Hematopoietic multipotent progenitor cell (in vitro differentiated cells): ENCODE measurements at regions not wholly inside any gene's neighbourhood (a gene's known extent, or its start where the extent isn't known, plus 50 kb on each side); places are given as distances from the start of the nearest gene placed in this dataset.
"Not testable (repeated sequence)": the region's sequence is repeated elsewhere in the genome, so short reads cannot be mapped to it uniquely, and the experiment has no call there.

Experiments used
- DNase-seq, 3 donors: peaks; one replicate each; pipeline ENCODE4 v3.0.0-alpha.2; 2011 to 2015; ENCODE audit warnings: low read depth in 2 of 3, low spot score in 2 of 3

DNA sequence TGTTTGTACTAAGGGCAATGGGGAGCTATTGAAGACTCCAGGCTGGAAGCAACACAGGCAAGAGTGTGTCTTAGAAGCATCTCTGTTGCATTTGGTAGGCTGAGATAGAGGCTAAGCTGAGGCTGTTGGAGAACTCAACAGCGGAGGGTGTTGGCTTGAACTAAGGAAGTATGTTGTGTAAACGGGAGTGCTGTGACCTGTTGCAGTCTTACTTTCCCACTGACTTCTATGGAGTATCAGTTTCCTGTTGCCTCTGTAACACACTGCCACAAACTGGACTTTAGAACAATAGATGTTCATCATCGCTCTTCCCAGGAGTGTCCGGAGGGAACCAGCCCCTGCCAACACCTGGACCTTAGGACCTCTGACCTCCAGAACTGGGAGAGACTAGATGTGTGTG is 181.8 kb downstream of the NPIPB11 start:
- DNase-seq = not testable (repeated sequence)

DNA sequence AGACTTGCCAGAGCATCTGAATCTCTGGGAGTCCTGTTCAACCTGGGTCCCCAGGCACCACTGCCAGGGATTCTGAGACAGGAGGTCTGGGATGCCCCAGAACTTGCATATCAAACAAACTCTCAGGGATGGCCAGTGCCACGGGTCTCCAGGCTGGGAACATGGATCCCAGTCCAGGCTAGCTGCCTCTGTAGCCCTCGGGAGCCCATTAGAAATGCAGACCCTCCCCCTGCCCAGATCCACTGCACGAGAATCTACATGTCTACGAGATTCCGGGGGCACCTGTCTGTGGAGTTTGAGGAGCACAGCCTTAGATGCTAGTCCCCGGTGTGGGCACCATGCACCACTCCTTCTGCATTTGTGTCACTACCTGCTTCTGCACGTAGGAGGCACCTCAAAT is 183.9 kb downstream of the NPIPB11 start:
- DNase-seq = not testable (repeated sequence)

DNA sequence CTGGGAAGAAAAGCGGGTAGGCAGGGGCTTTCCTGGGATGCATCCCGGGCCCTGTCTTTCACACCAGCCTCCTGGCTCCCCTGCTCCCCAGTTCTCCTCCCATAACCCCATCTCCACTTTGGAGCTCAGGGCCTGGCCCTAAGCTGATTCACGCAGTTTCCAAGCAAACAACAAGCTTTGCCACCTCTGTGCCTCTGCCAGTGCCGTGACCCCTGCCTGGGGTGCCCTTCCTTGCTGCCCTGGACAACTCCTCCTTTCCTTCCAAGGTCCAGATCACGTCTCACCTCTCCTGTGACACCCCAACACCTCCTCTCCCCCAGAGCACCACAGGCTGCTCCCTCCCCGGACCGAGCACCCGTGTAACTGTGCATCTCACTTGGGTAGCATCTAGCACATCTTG is 184.5 kb downstream of the NPIPB11 start:
- DNase-seq = not testable (repeated sequence)

DNA sequence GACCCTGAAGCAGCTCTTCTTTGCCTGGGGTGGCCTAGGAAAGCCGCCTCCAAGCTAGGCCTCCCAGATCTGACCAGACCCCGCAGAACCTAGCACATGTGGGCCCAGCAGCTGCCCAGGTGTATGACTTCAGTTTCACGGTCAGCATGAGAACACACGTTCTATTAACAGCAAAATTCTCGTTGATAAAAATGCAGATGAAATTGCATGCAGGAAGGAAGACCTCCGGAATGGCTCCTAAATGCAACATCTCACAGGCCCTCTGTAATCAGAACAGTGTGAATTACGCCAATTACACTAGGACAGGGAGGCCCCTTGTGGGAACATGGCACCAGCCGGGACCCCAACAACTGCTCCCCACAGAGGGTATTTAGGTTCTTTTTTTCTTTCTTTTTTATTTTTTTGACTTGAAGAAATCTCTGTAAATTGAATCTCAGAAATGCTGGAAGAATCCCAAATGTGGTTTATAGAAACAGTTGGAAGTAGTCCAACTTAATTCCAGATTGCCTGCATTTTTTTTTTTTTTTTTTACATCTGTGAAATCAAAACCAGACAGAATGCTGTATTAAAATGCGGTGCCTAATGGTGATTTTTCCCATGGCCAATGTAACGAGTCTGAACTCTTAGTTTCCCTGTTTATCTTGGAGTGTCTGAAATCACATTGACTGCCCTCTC is 185.1 kb downstream of the NPIPB11 start:
- not testable (repeated sequence) for DNase-seq

DNA sequence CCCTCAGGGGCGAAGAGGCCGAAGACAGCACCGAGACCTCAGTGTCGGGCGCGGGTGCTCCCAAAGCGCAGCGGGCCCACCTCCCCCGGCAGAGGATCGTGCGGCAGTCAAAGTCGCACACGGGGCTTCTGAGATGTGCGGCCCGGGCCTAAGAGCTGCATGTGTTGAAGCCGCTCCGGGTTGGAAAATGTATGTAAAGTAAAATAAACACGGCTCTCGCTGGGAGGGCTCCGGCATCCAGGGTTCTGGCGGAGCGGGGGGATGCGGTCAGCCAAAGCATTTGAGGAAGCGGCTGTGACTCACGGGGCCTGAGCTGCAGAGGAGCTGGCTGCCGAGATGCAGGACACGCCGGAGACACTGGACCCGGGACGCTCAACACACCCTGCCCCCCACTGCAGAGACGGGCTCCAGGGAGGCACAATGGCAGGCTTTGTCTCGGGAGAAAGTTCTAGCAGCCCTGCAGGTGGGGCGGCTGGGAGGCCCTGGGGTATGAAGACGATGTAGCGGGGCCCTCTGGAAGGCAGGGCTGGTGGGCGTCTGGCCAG is 185.8 kb downstream of the NPIPB11 start:
- not testable (repeated sequence) for DNase-seq

DNA sequence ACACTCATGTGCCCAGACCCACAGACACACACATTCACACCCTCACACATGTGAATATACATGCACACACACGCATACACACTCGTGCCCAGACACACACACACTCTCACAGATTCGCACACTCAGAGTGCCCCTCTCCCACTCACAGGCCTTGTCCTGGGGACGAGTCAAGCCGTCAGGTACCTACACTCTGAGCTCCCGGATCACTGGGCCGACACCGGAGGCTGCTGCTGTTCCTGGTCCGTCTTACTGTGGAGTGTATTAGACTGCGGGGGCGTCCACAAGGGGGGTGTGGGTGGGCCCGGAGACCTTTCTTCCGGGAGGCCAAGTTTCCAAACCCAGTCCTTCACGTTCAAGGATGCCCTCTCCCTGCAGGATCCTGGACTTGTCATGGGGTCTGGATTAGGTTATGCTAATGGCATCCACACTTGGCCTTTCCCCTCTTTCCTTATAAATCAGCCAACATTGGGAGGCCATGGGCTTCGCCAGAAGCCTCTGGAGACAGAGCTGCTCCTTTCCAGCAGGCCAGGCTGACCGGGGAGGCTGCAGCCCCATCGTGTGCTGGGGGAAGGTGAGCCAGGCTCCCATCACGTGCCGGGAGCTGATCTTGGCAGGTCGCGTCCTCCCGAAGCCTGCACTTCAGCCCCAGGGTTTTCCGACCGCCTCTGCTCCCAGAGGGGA is 186.4 kb downstream of the NPIPB11 start:
- DNase-seq = not testable (repeated sequence)

DNA sequence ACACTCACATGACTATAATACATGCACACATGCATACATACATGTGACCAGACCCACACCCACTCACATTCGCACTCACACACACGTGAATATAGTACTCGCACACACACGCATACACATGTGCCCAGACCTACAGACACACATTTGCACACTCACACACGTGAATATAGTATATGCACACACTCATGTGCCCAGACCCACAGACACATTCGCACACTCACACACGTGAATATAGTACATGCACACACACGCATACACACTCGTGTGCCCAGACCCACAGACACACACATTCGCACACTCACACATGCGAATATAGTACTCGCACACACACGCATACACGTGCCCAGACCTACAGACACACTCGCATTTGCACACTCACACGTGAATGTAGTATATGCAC is 186.9 kb downstream of the NPIPB11 start:
- DNase-seq = not testable (repeated sequence)

DNA sequence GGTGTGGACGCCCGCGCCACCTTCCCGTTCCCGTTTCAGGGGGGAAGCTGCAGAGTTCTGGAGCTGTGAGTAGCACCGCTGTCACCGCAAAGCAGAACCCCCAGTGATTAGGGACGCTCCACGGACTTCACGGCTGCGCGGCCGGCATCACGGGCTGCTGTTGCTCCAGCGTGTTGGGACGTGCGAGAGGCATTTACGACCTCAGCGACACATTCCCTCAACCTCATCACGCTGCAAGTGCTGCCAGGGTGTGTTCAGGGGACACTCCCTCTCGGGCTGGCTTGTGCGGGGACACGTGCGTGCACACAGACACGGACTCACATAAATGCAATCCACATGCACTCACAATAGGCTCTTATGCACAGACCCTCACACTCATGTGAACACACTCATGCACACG is 187.9 kb downstream of the NPIPB11 start:
- DNase-seq = not testable (repeated sequence)

DNA sequence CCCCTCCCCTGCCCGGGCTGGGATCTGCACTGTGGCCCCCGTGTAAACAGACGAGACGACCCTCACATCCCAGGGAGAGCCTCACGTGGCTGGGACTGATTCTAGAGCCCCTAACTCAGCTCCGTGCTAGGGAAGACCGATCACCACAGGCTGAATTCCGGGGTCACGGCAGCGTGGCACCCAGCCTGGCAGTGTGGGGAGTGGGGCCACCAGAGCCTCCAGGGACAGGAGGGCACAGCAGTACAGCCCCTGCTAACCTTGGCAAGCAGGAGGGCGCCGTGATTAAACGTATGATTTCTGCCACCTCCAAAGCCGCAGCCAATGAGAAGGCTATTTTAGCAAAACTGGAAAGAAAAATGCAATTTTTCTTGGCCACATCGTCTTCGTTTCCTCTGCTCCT is 188.3 kb downstream of the NPIPB11 start:
- not testable (repeated sequence) for DNase-seq

DNA sequence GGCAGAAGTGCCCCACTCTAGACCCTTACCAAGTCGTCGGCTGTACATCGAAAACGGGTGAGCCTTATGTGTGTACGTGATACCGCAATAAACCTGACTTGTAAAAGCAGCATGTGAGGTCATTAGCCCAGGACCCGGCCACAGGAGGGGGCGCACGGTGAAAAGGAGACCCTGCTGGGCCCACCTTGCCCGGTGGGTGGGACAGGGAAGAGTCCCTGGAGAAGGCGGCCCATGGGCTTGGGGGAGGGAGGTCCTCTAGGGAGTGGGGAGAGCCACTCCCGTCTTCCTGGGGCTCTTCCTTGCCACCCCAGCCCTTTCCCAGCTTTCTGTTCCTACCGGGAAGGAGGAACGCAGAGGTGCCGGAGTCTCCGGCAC is 188.8 kb downstream of the NPIPB11 start:
- DNase-seq = not testable (repeated sequence)

DNA sequence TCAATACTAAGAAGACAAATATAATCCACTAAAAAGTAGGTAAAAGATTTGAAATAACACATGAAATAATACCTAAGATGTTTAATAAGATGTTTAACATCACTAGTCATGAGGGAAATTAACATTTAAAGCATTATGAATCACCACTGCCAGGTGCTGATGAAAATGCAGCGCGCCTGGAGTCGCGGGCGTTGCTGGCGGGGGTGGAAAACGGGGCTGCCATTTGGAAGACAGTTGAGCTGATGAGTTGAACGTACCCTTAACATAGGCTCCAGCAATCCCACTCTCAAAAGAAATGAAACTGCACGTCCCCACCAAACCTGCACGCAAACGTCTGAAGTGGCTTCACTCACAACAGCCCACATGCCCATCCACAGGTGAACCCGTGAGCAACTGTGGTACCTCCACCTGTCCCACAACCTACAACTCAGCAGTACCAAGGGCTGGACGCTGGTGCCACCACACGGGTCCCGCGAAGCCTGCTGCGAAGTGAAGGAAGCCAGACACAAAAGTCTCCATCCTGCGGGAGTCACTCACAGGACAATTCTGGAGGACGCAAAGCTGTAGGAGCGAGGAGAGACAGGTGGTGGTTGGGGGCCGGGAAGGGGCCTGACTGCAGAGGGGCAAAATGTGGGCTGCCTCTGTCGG is 189.3 kb downstream of the NPIPB11 start:
- DNase-seq = not testable (repeated sequence)

DNA sequence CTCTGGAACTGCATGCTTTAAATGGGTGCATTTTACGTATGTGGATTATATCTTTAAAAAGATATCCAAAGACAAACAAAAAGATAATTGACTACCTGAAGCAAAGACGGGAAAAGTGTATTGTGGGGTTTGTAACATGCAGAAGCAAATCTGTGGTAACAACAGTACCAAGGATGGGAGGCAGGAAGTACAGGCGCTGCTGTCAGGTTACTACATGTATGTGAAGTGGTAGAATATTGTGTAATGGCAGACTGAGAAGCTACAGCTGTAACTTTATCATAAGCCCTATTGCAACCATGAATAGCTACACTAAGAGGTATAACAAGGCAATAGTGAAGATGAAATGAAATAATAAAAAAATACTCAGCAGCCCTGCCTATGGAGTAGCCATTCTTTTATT is 192.7 kb downstream of the NPIPB11 start:
- DNase-seq = not testable (repeated sequence)

DNA sequence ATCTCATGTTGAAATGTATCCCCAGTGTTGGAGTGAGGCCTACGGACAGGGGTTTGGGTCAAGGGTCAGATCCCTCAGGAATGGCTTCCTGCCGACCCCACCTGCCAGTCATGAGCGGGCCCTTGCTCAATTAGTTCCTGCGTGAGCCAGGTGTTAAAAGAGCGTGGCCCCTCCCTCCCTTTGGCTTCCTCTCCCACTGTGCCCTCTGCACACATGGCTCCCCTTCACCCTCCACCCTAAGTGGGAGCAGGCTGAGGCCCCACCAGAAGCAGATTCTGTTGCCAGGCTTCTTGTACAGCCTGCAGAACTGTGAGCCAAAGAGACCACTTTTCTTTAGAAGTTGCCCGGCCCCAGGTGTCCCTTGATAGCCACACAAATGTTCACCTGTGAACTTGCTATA is 193.3 kb downstream of the NPIPB11 start:
- not testable (repeated sequence) for DNase-seq

DNA sequence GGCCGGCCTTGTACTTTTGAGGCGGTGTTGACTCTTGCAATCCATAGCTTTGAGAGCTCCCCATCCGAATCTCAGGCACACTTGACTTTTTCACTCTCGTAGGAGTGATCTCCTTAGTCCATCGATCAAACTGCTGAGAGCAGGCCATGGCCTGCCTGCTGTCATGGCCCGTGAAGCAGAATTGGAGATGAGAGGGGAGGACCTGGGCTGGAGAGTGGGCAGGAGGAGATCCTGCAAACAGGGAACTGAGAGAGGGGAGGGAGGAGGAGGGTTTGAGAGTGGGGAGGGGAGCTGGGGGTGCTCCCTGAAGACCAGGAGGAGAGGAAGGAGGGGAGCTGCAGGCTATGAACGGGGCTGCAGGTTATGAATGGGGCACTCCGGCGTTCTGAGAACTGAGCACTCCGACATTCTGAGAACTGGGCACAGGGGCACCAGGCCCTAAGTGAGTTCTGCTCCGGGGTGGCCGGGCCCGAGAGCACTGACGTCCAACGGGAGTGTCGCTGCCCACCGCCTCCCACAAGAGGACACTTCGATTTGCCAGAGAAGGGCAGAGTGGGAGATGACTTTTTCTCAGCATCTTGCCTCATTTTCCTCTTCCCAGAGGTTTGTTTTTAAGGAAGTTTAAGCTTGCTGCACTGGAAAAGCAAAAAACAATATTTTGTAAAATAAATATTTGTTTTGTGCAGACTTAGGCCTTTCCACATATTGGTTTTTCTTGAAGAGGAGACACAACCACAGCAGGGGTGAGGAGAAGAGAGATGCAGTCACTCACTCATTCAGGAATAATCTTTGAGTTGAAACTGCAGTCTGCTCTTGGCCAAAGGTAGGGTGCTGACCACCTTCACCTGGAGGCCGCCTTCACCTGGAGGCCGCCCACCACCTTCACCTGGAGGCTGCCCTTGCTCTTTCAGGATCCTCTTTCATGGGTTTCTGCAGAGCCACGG is 194.2 kb downstream of the NPIPB11 start:
- DNase-seq = not testable (repeated sequence)

DNA sequence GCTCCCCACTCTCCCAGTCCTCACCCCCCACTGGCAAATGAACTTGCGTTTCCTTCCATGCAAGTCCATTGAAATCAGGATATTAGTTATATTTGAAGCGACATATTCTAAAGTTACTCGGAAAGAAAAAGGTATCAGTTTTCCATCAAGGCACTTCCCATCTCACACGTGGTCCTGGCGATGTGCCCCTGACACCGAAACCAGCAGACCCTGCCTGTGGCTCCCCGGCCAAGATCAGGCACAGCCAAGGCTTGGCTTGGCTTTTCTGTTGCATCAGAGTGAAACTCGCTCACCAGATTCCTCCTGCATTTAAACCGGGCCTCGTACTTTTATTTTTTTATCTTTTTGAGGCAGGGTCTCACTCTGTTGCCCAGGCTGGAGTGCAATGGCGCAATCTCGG is 195.1 kb downstream of the NPIPB11 start:
- not testable (repeated sequence) for DNase-seq

DNA sequence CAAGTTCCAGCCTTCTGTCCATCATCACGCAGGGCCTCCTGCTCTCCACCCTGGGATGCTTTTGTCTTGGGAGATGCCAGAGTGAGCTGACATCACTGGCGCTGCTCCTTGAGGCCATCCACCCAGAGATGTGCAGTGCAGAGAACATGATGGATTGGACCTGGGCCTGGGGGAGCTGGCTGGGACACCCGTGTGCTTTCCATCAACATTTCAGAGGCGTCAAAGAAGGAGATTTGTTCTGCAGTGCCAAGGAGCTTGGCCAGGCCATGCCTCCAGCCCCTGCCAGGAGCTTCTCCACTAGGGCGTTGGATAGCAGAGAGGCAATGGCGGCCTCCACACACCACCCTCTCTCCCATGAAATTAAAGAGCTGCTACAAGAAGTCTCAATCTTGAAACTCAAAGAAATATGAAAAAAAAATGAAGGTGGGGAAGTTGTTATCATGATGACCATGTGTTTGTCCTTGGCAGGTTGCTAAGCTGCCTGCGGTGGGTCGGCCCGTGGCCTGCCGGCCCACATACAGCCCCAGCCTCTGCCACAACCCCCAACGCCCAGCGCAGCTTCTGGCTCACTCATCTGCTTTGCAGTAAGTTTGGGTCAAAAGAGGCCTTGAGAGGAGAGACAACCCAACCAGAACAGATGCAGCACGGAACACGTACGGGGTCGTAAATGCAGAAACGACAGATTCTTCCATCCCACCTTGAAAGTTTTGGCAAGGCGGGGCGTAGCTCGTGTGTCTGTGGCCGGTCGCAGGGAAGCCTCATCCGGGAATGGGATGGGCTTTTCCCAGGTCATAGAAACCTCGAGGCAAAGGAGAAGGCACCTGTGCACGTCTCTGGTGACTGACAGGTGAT is 196.0 kb downstream of the NPIPB11 start:
- peak in 1 of 3 donors; percentile 2 for DNase-seq

DNA sequence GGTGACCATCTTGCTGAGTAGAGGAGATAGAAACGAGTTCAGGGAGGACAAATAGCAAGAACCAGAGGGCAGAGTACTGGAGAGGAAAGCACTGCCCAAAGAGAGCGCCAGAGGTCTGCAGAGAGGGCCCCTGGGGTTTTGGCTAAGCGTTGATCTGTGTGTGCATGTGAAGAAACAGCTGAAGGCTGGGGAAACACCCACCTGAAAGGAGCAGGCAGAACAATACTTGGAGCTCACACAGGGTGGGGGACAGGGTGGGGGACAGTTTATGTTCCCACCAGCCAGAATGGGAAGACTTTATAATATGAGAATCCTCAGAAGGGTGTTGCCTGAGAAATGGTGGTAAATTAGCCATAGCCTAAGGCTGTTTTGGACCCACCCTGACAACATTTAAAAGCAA is 200.4 kb downstream of the NPIPB11 start:
- DNase-seq = not testable (repeated sequence)

DNA sequence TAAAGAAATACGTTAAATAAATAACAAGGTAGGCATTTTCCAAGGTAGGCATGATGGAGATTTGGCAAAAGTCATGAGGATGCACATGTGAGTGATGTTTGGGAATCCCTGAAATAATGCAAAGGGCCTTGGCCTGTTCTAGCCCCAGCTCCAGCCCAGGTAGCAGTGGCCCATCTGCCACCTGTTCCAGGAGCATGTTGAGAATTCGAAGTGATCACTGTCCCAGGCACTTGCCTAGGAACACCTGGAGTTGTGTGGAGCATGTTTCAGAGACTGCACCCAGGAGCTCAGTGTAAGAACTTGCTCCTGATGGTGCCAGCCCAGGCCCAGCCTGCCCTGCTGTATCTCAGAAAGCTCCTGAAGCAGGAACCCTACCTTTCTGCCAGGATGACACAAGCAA is 201.4 kb downstream of the NPIPB11 start:
- DNase-seq = not testable (repeated sequence)

DNA sequence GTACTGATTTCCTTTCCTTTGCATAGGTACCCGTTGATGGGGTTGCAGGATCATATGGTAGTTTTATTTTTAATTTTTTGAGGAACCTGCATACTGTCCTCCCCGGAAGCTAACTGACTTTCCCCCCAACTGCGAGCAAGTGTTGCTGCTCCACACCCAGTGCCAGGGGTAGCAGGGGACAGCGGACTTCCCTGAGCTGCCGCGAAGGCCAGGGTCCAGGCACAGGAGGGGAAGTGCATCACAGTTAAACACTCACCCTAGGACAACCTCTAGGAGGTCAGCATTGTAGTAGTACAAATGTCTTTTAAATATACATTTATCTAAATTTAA is 201.7 kb downstream of the NPIPB11 start:
- DNase-seq = no peak
